ENCODE measurements at regions not wholly inside any gene's neighbourhood (a gene's known extent, or its start where the extent isn't known, plus 50 kb on each side); places are given as distances from the start of the nearest gene placed in this dataset.

DNA sequence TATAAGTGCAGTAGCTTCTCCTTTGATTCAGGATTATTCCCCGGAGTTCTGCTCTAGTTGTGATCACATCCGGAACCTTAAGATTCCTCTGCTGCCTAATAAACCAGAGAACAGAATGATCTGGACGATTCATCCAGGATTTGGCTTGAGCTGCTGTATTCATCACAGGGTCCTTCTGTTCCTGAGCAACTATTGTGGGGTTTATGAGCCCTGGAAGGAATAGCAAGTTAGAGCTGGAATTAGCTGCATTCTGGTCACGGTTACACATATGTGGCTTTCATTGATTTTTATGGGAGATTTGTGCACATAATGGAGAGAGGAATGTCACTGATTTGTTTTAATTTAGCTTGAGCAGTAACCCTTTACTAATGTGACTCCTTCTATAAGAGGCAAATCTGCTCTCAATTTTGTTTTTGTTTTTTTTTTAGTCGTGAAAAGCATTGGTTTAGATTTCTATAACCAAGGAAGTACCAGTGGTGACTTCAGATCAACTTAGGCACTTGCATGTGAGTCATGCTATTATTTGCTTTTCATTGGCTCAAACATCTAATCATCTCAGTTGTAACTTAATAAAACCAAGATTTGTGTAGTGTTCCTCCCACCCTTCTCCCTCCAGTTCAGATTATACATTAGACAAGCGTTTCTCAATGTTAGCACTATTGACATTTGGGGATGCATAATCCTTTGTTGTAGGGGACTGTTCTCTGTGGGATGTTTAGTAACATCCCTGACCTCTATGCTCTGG, 148.5 kb downstream of the OTOL1 start:
- TF ChIP-seq EP300 (IDR thresholded peaks at IDR 0.05) (no peak), POLR2A (IDR thresholded peaks at IDR 0.05) (no peak)
- TF ChIP-seq, protein P1, sequence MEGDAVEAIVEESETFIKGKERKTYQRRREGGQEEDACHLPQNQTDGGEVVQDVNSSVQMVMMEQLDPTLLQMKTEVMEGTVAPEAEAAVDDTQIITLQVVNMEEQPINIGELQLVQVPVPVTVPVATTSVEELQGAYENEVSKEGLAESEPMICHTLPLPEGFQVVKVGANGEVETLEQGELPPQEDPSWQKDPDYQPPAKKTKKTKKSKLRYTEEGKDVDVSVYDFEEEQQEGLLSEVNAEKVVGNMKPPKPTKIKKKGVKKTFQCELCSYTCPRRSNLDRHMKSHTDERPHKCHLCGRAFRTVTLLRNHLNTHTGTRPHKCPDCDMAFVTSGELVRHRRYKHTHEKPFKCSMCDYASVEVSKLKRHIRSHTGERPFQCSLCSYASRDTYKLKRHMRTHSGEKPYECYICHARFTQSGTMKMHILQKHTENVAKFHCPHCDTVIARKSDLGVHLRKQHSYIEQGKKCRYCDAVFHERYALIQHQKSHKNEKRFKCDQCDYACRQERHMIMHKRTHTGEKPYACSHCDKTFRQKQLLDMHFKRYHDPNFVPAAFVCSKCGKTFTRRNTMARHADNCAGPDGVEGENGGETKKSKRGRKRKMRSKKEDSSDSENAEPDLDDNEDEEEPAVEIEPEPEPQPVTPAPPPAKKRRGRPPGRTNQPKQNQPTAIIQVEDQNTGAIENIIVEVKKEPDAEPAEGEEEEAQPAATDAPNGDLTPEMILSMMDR (IDR thresholded peaks at IDR 0.05): no peak

Data from tibial nerve (tissue), 4 donors.